ENCODE measurements at regions not wholly inside any gene's neighbourhood (a gene's known extent, or its start where the extent isn't known, plus 50 kb on each side); places are given as distances from the start of the nearest gene placed in this dataset.
A peak's percentile ranks its signal among the peaks of the same experiment; 100 is the strongest.

GRCh38 chr11:129324533-129325175 is 51.0 kb upstream of the BARX2 start:
- no peak for DNase-seq (ENCODE audit: low read depth)

DNA sequence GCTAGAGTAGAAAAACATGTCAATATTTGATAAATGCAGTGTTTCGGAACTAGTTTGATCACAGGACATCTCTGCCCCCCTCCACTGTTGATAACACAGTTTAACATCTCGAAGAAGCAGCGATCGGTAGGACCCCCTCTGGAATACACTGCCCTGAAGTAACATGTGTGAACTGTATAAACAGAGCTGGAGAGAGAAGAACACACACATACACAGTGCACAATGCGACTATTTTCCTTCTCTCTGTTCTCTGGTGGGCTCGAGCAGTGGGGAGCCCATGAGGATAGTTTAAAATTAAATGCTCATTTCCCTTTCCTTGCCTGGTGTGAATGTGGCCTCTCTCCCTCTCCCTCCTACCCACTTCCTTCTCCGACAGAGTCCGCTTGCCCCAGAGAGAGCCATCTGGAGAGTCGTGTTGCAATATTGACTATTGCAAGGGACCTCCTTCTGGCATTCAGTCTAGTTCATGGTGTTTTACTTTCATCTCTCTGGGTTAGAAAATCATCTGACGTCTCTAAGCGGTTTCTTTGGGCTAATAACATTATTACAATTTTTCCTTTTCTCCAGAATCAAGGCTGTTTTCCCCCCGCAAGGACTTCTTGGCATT is 51.6 kb upstream of the BARX2 start:
- no peak for DNase-seq (ENCODE audit: low read depth)

DNA sequence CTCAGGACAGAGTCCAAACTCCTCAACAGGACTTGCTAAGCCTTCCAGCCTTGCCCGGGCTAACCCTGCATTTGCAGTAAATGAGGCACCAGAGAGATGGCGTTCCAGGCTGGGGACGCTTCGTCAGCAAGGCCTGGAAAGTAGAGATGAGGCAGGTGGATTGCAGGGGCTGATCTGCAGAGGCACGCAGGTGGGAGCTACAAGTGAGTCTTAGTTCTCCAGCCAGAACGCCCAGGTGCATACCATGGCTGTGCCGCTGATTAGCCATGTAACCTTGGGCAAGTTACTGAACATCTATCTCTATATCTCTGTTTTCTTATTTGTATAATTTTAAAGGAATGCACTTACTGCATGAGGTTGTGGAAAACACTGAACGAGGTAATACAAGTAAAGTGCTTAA is 52.7 kb upstream of the BARX2 start:
- no peak for DNase-seq (ENCODE audit: low read depth)

- DNase-seq (ENCODE audit: low read depth) = no peak
These were observed 54.6 kb upstream of the BARX2 start for GRCh38 chr11:129321076-129321475.

- no peak for DNase-seq (ENCODE audit: low read depth)
These were observed 55.2 kb upstream of the BARX2 start for GRCh38 chr11:129320494-129320893.

- DNase-seq (ENCODE audit: low read depth) = no peak
These were observed 55.9 kb upstream of the BARX2 start for GRCh38 chr11:129319751-129320150.

- DNase-seq (ENCODE audit: low read depth) = no peak
These were observed 56.4 kb upstream of the BARX2 start for GRCh38 chr11:129319201-129319600.

DNA sequence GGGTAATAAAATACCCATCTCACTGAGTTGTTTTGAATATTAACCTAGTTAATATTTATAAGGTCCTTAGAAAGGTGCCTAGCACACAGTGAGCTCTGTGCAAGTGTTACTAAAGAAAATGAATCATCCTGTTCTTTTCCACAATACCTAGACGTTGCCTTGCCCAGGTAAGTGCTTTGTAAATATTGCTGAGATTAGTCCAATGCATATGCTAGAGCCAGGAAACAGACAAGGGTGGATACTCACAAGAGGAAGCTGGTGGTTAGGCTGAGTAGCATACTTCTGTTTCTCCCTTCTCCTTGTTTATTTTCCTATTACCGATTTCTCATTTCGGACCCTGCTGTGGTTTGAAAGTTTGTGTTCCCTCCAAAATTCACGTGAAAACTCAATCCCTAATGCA is 58.1 kb upstream of the BARX2 start:
- DNase-seq (ENCODE audit: low read depth) = peak; percentile 58

- no peak for DNase-seq (ENCODE audit: low read depth)
These were observed 58.9 kb upstream of the BARX2 start for GRCh38 chr11:129316781-129317180.

DNA sequence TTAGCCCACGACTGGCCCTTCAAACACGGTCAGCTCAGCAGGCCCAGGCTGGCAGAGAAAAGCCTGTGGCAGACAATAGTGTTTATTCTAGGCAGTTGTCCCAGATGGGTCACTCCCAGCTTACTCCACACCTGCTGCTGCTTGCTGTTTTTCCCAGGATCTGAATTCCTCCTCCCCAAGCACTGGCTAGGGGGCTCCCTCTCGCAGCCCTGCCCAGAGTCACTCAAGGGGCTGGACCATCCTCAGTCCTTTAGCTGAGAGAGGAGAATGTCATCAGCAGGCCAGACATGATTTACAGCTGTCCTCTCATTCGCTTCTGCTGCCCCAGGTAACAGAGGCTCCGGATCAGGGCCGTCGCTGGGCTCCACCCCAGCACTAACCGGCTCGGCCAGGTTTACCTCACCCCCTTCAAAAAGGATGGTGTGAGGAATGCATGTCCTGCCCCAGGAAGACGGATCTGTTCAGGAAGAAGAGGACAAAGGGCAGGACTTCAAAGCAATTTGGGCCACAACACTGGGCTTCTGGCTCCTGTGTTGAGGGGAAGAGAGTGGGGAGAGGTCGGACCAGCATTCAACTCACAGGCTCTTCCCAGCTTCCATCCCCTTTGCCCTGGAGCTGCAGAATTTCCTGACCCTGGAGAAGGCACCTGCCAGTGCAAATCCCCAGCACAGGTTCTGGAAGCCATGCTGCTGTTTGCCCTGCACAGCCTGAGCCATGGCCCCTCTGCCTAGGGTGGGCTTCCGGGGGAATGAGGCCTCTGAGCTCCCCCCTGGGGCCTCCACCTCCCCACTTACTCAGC is 59.7 kb upstream of the BARX2 start:
- no peak for DNase-seq (ENCODE audit: low read depth)

GRCh38 chr11:129314371-129314770 is 61.3 kb upstream of the BARX2 start:
- no peak for DNase-seq (ENCODE audit: low read depth)

DNA sequence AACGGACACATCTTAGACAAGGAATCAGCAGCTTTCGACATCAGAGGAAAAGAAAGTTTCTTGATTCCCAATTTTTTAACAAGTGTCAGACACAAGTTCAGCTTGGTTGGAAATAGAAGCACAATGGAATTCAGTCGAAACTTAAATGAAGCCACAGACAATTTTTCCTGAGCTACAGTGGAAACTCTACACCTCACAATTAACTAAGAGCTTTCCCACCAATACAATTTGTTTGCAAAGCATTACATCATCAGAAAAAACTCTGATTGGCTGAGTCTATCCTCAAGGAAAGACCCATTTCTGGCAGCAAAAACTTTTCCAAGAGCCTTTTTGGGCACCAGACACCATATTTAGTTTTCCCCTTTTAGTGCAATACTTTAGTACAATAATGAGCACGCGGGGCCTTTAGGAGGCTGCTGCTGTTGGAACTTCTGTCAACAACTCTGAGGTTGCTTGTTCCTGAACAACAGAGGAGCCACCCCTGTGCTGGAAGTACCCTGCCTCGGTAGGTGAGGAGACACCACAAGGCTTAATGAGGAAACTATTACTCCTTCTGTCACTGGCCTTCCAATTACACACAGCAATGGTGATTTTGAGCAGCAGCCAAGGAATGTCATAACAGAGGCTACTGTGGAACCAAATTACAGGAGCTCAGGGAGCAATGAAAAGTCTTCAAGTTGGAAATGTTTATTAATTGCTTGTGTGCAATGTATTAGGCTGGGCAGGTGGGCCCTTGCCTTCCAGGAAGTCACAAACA is 61.9 kb upstream of the BARX2 start:
- DNase-seq (ENCODE audit: low read depth) = no peak

DNA sequence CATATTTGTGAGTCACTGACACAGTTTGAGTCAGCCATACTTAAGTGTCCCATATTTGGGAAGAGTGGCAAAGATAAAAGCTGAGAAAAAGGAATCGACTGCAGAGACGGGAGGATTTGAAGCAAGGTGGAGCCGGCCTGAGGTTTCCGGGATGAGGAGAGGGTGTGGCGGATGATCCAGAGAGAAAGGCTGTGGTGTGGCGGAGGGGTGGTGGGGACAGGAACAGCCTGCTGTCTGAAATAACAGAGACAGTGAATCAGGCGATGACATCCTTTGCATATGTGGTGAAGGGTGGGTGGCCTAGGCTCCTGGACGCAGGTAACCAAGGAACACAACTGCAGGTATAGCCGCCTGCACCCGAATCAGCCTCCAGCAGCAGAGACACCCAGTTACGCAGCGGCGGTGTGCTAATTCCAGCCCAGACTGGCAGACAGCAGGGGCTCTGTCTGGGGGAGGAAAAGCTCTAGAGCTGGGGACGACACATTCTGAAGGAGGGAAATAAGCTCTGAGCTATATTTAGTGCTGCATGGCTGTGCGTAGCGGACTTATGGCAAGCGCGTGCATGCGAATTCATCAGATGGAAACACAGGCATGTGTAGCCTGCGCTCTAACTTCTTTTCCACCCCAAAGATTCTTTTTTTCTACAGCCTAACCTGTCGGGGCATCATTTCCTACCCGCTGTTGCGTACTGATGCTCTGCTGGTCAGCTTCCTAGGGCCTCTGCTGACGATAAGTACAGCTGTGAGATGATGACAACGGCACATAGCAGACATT is 62.7 kb upstream of the BARX2 start:
- DNase-seq (ENCODE audit: low read depth) = no peak

- no peak for DNase-seq (ENCODE audit: low read depth)
These were observed 67.3 kb upstream of the BARX2 start for GRCh38 chr11:129308241-129308865.

- DNase-seq (ENCODE audit: low read depth) = no peak
These were observed 68.5 kb upstream of the BARX2 start for GRCh38 chr11:129307162-129307561.

DNA sequence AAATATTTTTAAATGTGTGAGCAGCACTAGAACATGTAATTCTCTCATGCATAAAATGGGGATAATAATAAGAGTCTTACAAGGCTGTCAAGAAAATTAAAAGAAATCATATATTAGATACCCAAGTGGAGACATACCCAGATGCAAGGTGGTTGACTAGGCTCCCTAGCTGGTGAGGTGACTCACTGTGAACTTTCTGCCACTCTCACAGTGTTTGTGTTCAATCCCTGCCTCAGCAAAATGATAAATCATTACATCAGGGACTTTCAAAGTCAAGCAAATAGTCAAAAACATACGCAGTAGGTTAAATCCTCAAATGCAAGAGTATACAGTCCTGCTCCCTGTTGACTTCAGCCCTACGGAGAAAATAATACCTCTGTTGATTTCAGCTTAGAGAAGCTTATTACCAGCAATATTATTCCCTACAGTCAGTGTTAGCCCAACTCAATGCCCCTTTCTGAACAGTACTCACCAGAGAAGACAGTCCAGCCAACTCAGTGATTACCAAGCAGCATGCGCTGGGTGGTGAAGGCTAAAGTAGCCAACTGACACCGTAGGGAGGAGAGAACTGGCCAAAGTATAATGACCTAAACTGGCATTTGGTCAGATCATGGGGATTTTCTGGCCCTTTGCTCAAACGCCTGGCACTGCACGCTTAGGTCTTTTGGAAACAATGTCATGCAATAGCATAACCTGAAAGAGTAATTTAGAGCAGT is 73.1 kb upstream of the BARX2 start:
- DNase-seq (ENCODE audit: low read depth) = no peak

DNA sequence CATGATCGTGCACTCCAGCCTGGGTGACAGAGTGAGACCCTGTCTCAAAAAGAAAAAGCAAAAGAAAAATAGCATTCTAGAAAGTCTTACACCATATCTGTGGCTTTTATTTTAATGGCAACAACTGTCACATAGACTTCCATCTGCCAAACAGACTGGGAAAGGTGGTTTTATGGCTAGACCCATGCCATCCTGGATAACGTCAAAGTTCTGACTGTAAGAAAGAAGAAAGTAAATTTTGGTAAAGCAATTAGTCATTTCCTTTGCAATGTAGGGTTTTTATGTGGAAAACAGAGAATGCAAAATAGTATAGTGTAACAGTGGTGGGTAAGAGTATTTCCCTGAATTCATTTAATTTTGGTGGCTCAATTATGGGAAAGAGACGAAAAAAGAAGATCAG is 75.5 kb upstream of the BARX2 start:
- DNase-seq (ENCODE audit: low read depth) = no peak

- DNase-seq (ENCODE audit: low read depth) = no peak
These were observed 76.7 kb upstream of the BARX2 start for GRCh38 chr11:129298988-129299387.

GRCh38 chr11:129295746-129296145 is 79.9 kb upstream of the BARX2 start:
- no peak for DNase-seq (ENCODE audit: low read depth)

DNA sequence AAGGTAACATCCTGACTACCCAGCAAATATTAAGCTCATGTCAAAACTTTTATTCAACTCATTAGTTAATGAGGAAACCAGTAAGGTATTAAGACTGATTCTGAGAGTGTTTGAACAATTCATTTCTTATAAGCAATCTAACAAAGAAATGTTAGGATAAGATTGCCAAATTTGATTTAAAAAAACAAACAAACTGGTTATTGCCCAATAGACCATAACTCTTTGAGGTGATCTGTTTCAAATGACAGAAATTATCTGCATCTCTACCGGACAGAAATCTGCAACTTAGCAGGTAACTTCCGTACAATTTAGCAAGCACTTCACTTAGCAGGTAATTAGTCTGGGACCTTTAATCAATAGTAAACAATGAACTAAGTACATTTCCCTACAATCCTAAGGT is 82.9 kb upstream of the BARX2 start:
- DNase-seq (ENCODE audit: low read depth) = no peak

GRCh38 chr11:129292092-129292491 is 83.6 kb upstream of the BARX2 start:
- DNase-seq (ENCODE audit: low read depth) = no peak
